GM19452 (cell line): ENCODE measurements at regions not wholly inside any gene's neighbourhood (a gene's known extent, or its start where the extent isn't known, plus 50 kb on each side); places are given as distances from the start of the nearest gene placed in this dataset.
"Not testable (repeated sequence)": the region's sequence is repeated elsewhere in the genome, so short reads cannot be mapped to it uniquely, and the experiment has no call there.

ENCODE experiments used
- ATAC-seq: cut with Tn5 transposase; IDR thresholded peaks from one replicate; pipeline ENCODE4 v1.9.1; 2021; ENCODE audit not compliant: unreplicated experiment

DNA sequence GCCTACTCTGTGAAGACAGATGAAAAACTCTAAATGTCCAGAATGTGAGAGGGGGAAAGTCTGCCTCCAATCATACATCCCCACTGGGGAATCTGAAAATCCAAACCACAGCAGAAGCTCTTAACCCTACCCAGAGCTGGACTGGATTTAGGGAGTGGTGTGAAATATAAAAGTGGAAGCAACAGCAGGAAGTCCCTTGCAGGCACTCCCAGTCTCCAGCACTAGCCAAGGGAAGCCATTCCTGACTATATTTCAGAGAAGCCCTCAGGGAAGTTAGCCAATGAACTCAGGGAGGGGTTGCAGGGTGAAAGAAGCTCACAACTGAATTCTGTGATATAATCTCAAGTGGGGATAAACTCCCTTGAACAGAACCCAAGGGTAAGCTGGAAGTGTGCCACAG is 51.5 kb downstream of the CRPPA start:
- no peak for ATAC-seq

DNA sequence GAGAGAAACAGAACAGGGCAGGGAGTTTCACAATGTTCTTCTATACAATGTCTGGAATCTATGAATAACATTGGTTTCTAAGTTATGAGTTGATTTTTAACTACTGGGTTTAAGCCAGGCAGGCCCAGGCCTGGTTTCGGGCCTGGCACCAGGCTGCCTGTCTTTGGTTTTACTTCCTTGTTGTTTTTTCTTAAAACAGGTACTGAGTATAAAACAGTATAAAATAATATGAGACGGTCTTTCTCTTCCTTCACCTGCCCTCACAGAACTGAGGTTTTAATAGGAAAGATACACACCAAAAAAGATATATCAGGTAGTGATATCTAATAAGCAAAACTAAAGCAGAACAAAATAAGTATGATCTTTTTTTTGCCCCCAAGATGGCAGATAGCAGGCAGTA is 52.0 kb downstream of the CRPPA start:
- ATAC-seq, result not testable (repeated sequence)

DNA sequence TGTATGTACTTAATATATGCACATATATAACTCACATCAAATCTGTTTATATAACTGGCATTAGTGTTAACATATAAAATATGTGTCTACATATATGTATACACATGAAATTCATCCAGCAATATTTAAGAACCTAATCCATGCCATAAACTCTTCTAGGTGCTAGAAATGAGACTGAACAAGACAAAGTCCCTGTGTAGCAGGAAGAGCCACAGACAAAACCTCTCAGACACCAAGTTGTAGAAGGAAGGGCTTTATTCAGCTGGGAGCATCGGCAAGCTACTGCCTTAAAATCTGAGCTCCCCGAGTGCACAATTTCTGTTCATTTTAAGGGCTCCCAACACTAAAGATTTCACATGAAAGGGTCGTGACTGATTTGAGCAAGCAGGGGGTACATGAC is 52.5 kb downstream of the CRPPA start:
- ATAC-seq, result no peak

DNA sequence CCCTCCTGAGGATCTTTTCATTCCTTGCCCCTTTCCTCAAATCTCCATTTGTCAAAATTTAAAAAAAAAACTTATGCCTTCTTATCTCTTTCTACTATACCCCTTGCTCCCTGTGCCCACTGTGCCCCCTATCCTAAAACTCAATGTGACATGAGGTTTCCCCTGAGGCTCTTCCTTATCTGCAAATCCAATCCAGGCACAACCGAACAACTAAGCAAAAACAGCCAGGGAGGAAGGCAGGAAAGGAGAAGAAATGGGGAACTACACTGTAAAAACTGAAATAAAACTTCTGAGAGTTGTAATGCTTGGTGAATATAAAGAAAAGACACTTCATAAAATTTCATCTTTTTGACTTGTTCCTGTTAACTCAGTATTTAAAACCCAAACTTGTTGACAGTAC is 54.2 kb downstream of the CRPPA start:
- ATAC-seq, result no peak

DNA sequence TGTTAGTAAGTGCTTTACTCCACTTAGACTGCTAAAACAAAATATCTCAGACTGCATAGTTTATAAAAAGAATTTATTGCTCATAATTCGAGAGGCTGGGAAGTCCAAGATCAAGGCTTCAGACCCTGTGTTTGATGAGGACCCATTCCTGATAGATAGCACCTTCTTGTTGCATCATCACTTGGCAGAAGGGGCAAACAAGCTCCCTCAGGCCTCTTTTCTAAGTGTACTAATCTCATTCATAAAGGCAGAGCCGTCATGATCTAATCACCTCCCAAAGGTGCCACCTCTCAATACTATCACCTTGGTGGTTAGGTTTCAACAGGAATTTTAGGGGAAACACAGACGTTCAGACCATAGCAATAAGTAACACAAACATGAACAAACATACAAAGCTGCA is 55.4 kb downstream of the CRPPA start:
- ATAC-seq, result no peak

DNA sequence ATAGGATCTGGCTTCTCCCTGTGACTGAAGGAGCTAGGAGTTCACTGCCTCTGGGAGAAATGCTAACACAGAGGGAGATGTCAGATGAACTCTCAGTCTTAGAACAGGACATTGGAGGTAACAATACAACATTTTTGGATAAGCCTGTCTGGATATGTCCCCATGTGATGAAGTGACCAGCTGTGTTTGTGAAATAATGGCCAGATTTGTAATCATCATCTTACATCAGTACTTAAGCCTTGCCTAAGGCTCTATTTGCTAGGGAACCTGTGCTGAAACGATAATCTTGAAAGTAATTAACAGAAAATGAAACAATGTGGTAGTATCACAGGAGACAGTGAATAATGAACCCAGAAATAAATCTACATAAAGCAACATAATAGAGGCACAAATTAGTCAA is 56.2 kb downstream of the CRPPA start:
- peak; percentile 37 for ATAC-seq

DNA sequence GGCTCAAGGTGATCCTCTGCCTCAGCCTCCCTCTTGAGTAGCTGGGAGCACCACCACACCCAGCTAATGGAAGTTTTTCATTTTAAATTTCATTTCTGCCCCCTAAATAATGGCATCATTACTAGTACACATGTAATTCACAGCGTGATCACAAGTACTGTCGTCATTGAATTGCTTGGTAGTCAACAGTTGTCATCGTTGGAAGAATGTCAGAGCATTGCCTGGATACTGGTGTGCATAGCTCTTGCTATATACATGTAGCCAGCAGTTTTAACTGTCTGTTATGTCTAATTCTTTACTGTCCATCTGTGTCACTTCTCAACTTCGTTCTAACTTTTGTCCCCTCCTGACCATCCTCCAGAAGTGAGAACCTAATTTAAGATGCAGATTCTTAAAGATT is 62.1 kb downstream of the CRPPA start:
- ATAC-seq, result no peak

DNA sequence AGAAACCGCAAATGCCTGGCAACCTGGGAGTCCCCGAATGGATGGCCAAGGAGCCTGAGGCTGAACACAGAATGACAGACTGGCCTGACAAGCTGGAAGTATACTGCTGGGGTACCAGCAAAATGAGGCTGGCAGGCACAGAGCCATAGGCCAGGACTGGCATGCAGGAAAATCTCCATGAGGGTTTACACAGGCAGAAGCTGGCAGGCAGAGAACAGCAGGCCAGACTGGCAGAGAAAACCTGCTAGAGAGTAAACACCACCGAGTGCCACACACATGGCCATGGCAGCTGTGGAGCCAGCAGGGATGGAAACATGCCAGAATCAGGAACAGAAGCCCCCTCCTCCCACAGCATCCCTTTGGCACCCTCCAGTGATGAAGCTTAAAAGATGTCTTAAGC is 63.4 kb downstream of the CRPPA start:
- ATAC-seq, result no peak

DNA sequence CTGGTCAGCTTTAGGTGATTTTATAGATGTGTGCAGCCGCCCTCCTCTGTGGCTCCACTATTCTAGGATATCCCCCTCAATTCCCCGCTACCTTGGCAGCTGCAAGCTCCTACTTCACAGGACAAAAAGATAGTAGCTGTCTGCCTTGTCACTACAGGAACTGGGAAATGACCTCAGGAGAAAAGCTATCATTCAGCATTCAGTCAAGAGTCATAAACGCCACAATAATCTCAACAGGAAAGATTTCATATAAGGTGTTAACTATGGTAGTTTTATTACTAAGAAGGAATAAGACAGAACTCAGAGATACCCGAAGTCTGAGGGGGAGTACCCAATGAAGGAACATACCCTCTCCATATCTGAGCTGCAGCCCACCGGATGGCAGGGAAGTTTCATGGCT is 63.9 kb downstream of the CRPPA start:
- no peak for ATAC-seq

DNA sequence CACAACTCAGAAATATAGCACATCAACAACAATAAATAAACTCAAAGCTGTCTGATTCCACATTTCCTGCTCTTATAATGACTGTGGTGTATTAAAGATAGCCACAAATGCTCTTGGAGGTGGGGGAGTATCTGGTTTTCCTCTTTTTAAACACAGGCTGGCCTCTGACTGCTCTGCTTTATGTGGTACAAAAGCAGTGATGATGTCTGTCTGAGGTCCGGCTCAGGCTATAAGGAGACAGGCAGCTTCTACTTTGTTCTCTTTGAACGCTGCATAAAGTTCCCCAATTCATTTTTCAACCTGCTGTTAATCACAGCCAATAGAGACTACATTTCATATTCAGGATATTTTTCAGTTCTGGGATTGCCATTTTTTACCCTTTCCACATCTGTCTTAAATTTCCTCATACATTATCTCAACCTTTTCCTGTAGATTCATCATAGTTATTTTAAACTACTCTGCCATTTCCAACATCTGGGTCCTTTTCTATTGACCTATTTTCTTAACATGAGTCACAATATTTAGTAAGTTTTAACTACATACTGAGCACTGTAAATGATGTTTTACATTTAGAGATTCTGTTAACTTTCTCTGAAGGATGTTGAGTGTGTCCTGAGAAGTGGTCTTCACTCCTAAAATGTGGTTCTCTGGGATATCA is 64.9 kb downstream of the CRPPA start:
- no peak for ATAC-seq

DNA sequence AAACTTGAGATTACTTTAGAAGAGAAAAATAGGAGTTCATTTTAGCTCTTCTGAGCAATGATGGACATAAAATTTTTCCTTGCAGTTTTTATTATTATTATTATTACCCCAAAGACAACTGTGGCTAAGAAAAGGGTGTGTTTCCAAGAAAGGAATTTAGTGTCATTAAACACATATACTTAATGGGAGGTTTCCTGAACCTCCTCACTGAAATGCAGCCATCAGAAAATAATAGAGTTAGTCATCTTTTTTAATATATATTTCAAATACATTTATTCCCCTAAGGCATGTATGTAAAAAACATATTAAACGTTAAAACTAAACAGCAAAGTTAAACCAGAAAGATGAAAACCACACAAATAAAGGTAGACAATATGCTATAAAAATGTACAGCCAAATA is 66.8 kb downstream of the CRPPA start:
- ATAC-seq, result no peak

DNA sequence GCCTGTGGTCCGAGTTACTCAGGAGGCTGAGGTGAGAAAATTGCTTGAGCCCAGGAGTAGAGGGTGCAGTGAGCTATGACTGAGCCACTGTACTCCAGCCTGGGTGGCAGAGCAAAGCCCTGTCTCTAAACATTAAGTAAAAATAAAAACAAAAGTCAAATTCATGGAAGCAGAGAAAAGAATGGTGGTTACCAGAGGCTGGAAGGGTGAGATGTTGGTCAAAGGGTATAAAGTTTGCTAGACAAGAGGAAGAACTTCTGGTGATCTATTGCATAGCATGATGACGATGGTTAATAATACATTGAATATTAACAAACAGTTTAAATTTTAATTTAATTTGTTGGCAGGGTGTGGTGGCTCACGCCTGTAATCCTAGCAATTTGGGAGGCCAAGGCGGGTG is 68.1 kb downstream of the CRPPA start:
- no peak for ATAC-seq

DNA sequence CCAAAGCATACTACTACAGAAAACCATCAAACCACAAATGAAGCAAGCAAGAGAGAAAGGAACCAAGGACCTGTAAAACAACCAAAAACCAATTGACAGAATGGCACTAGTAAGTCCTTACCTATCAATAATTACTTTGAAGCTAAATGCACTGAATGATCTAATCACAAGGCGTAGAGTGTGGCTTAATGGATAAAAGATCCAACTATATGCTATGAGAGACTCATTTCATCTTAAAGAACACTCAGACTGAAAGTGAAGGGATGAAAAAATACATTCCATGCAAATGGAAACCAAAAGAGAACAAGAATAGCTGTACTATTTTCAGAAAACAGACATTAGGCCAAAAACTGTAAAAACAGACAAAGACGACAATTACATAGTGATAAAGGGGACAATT is 70.7 kb downstream of the CRPPA start:
- ATAC-seq, result peak; percentile 71

DNA sequence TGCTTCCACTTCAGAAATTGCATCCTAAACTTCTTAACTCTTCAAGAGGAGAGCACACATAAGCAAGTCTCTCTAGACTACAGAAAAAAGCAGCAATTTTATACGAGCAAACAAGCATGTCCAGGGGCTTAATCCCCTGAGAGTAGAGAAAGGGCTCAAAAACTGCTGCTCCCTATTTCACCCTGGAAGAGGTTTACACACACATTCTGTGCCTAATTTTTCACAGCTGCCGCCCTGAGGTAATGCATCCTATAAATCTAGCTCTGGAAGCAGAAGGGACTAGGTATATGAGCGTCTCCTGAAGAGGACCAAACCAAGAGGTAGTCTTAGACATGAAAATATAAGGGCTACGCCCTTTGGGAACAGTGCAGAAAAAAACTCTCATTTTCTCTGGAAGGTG is 73.1 kb downstream of the CRPPA start:
- ATAC-seq, result no peak

DNA sequence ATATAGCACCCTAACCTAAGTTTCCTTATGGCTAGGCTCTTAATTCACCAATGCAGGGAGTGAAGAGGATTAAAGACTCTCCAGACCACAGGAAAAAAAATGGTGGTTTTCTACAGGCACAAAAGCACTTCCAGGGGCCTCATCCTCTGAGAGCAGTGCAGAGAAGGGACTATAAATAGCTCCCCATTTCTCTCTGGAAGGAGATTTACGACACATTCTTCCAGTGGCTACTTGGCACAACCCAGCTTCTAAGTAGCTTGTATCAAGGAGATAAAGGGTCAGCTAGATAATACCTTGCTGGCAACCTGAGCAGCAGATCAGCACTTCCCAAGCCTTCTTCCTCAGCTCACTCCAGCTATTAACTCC is 73.5 kb downstream of the CRPPA start:
- ATAC-seq, result no peak

DNA sequence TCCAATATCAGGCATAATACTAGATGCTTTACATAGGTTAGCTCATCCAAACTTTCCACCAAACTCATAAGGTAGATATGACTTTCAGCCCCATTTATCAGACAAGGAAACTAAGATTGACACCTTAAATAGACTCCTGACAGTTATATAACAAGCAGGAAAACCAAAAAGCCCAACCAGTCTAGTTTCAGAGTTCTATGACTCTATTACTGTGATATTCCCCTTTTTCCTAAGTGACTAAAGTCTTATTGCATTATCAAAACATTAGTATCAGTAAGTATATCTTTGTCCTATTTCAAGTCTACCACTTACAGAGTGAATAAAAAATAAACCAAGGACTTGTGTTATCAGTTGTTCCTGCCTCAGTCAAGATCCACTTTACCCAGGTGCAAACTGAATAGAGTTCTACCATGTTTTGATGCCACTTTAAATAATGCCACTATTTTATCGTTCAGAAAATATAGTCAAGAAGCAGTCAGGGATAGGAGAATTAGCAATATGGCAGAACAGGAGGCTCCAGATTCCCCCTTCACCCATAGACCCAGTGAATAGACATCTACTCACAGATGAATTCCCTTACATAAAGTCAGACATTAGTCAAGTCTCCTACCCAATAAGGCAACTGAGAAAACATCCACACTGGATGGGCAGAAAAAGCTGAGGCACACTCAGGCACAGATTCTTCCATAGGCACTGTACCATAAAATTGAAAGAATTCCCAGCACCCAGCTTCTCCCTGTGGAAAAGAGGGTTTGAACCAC is 74.1 kb downstream of the CRPPA start:
- ATAC-seq, result no peak

DNA sequence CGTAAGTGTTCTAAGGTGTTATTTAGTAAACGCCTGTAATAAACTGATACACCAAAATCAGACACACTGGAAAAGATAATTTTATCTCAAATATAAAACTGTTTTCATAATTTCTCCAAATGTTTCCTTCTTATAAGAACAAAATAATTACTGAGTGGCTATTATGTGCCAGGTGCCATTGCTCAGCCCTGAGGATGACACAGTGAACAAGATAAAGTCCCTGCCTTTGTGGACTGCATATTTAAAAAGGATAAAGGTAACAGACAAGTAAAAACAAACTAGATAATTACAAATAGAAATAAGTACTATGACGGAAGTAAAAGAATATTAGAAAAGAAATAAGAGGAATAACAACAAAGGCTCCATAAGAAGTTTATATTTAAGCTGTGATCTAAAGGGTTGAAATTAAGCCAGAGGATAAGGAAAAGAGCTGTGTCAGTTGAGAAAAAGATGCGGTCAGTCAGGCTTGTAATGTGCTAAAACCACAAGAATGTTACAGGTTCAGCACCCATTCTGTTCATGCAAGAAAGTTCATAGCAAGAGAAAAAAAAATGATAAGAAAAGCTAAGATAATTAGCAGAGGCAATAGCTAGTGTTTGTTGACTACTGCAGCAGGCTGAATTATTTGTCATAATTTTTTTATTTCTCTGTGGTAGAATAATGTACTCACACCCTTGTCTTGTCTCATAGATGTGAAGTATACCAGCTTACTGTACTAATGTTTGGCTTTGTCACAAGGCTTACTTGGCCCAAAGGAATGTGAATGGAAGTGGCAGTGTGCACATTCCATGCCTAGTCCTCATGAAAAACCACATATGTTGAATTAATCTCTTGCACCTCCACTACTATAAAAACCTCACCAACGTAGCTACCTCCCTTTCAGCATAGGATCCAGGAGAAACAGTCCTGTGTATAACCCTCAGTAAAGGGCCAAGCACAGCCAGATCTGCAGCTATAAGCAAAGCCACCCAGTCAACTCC is 75.1 kb downstream of the CRPPA start:
- ATAC-seq, result peak; percentile 59

DNA sequence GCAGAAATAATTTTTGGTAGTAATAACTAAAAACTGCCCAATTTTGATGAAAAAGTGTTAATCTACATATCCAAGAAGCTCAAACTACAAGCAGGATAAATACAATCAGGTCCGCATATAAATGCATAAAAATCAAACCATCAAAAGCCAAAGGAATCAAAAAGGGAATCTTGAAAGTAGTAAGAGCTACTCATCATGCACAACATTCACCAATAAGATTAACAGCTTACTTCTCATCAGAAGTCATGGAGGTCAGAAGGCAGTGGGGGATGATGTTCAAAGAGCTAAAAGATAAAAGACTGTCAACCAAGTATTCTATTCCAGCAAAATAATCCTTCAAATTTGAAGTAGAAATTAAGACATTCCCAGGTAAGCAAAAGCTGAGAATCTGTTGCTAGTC is 76.4 kb downstream of the CRPPA start:
- ATAC-seq, result no peak

DNA sequence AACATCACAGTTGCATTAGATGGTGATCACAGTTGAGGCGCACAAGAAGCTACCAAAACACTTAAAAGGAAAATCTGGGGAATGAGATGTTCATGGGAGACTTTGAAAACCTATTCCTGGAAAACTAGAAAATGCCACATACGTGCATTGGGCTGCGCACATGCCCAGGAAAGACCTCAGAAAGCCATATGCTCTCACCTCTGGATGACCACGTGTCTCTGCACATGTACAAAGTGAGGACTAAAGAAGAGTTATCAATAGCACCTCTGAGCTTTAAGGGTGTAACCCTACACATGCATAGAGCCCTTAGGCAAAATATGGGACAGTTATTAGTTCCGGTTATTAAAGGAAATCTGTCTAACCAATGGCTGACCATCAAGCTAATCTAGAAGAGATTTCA is 77.7 kb downstream of the CRPPA start:
- ATAC-seq, result no peak

DNA sequence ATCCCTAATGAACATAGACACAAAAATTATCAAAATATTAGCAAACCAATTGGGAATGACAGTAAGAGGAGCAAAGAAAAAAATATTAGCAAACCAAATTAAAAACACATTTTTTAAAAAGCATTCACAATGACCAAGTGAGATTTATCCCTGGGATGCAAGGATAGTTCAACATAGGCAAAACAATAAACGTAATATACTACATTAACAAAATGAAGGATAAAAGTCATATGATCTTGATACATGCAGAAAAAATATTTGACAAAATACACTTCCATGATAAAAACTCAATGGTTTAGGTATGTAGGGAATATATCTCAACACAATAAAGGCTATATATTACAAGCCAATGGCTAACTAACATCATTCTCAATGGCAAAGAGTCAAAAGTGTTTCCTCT is 83.3 kb downstream of the CRPPA start:
- no peak for ATAC-seq

DNA sequence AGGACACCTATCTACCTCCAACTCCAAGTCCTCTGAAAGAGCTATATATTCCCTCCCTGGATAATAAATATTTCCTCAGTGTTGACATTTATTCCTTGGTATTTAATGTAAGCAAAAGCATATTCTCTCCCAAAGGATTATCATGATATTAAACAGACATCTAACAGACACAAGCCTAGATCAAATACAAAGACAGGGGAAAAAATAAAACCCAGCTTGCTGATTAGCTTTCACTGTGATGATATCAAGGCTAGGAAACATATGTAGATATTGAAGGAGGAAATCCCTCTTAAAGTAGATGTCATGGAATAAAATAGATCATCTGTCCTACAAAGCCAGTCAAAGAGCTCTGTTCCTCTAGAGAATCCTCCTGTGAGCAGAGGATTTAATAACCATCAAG is 95.2 kb downstream of the CRPPA start:
- no peak for ATAC-seq

DNA sequence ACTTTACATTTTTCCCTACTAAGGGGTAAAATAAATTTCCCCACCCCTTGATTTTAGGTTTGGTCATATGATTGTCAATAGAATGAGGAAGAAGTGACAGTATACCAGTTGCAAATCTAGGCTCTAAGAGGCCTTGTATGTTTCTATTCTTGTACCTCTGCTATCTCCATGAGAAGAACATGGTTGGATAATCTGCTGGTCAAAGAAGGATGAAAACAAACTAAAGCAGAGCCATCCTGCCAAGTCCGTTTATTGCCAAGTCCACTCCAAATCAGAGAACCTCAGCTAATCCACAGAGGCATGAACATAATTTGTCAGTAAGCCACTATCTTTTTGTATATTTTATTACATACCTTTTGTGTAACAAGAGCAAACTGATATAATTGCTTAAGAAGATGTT is 98.0 kb downstream of the CRPPA start:
- no peak for ATAC-seq
